CD4-positive, alpha-beta T cell (primary cell): ENCODE measurements at regions not wholly inside any gene's neighbourhood (a gene's known extent, or its start where the extent isn't known, plus 50 kb on each side); places are given as distances from the start of the nearest gene placed in this dataset.

Experiments used
- ATAC-seq: fragments of 200-7000 bp; cut with Tn5 transposase; one replicate; pipeline ENCODE4 v1.10.0; 2022; ENCODE audit warnings: mild to moderate bottlenecking; ENCODE audit not compliant: poor library complexity
- CTCF ChIA-PET: fragments of 350-600 bp; sonication (Branson Sonifier 250); formaldehyde crosslinking; loops from one replicate; lab custom pipeline; 2021; ENCODE audit warnings: antibody characterized with exemption, inconsistent platforms; lab: Charles Lee
- POLR2A ChIA-PET: fragments of 350-600 bp; sonication (Branson Sonifier 250); formaldehyde crosslinking; loops from one replicate; lab custom pipeline; 2021; ENCODE audit warnings: antibody characterized with exemption, inconsistent platforms; lab: Charles Lee
- DNase-seq, 14 experiments: peaks; one replicate each; pipeline ENCODE4 v3.0.0-alpha.2; 2013 to 2020; ENCODE audit warnings: mixed read lengths in 2 of 14
- H3K27ac ChIP-seq, 2 donors: one replicate each; pipeline versions ENCODE4 v1.5.1 to v1.7.0; 2013; ENCODE audit warnings: low read length in 2 of 2, low read depth in 1 of 2, mild to moderate bottlenecking in 1 of 2
- H3K27me3 ChIP-seq, 2 experiments: 1 replicate in 1 of 2; 2 replicates in 1 of 2; pipeline versions ENCODE4 v1.6.1 to v1.7.0; 2013; ENCODE audit warnings: low read length in 2 of 2, control low read depth in 1 of 2, mild to moderate bottlenecking in 1 of 2, moderate library complexity in 1 of 2; ENCODE audit not compliant: insufficient read depth in 2 of 2, control insufficient read depth in 1 of 2
- H3K36me3 ChIP-seq: one replicate; pipeline ENCODE4 v1.6.1; 2013; ENCODE audit warnings: low read length, control low read depth; ENCODE audit not compliant: insufficient read depth
- H3K4me1 ChIP-seq: one replicate; pipeline ENCODE4 v1.6.1; 2013; ENCODE audit warnings: low read length, control low read depth; ENCODE audit not compliant: insufficient read depth
- H3K4me3 ChIP-seq: one replicate; pipeline ENCODE4 v1.5.1; 2013; ENCODE audit warnings: mild to moderate bottlenecking, low read length, moderate library complexity
- H3K9me3 ChIP-seq, 2 experiments: 1 replicate in 1 of 2; 2 replicates in 1 of 2; pipeline versions ENCODE4 v1.6.1 to v1.7.0; 2013; ENCODE audit warnings: low read length in 2 of 2, mild to moderate bottlenecking in 2 of 2, control low read depth in 1 of 2, moderate library complexity in 1 of 2; ENCODE audit not compliant: control insufficient read depth in 1 of 2, insufficient read depth in 1 of 2
- H3K27ac Mint-ChIP-seq: one replicate; pipeline ENCODE4 v1.8.0; 2020; ENCODE audit warnings: mixed read lengths
- H3K27me3 Mint-ChIP-seq: one replicate; pipeline ENCODE4 v1.8.0; 2021; ENCODE audit warnings: mixed read lengths
- H3K36me3 Mint-ChIP-seq: one replicate; pipeline ENCODE4 v1.8.0; 2021; ENCODE audit warnings: low read depth, mixed read lengths
- H3K4me1 Mint-ChIP-seq: one replicate; pipeline ENCODE4 v1.8.0; 2021; ENCODE audit warnings: low read depth, mixed read lengths
- H3K4me3 Mint-ChIP-seq: one replicate; pipeline ENCODE4 v1.8.0; 2020; ENCODE audit warnings: mild to moderate bottlenecking, mixed read lengths
- H3K9me3 Mint-ChIP-seq: one replicate; pipeline ENCODE4 v1.8.0; 2020; ENCODE audit warnings: mixed read lengths
- intact Hi-C, 2 experiments: fragments of 100-400 bp; cut with DNase I in 1 of 2; cut with micrococcal nuclease in 1 of 2; formaldehyde crosslinking; loops; one replicate each; pipeline versions ENCODE4 v1.15.1 to v1.9.0; 2023 to 2025; cut with DNase I, micrococcal nuclease
- TF ChIP-seq, protein P1 (sequence below): fragments of 200-600 bp; IDR thresholded peaks from one replicate; pipeline ENCODE4 v1.8.0; 2022; ENCODE audit warnings: antibody characterized with exemption, mild to moderate bottlenecking

DNA sequence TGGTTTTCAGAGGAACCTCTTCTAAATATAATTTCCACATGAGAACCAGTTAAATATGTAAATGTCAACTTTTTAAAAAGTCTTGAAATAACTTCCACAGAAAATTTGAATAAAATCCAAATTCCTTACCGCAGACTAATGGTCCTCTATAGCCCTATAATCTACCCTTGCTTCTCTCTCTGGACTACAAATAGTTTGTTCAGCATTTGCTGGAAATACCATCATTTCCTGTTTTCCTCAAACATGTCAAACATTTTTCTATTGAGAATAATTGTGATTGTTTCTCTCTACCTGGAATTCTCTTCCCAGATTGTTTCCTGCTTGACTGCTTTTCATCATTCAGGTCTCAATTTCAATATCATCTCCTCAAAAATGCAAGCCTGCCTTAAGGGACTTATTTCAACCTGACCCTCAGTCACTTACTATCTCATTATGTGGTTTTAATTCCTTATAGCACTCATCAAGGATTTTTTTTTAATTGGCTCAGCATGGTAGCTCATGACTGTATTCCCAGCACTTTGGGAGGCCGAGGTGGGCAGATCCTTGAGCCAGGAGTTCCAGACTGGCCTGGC, 898.9 kb upstream of the MIR17HG start:
- no peaks in the 10 kb centered on the region for H3K4me1 ChIP-seq
- no peaks in the 10 kb centered on the region for H3K36me3 ChIP-seq
- peaks cover 0 to 7% of the 10 kb centered on the region in 2 experiments for H3K9me3 ChIP-seq
- Mint-ChIP-seq H3K9me3 (peaks cover 7% of the 10 kb centered on the region), H3K27me3 (no peaks in the 10 kb centered on the region), H3K27ac (no peak overlapping the region), H3K4me1 (no peaks in the 10 kb centered on the region), H3K36me3 (no peaks in the 10 kb centered on the region), H3K4me3 (no peak overlapping the region)
- POLR2A ChIA-PET = no interaction called here
- no peak for ATAC-seq
- DNase-seq = no peak
- no peaks in the 10 kb centered on the region for H3K27me3 ChIP-seq
- no peak overlapping the region for H3K27ac ChIP-seq
- TF ChIP-seq, protein P1, sequence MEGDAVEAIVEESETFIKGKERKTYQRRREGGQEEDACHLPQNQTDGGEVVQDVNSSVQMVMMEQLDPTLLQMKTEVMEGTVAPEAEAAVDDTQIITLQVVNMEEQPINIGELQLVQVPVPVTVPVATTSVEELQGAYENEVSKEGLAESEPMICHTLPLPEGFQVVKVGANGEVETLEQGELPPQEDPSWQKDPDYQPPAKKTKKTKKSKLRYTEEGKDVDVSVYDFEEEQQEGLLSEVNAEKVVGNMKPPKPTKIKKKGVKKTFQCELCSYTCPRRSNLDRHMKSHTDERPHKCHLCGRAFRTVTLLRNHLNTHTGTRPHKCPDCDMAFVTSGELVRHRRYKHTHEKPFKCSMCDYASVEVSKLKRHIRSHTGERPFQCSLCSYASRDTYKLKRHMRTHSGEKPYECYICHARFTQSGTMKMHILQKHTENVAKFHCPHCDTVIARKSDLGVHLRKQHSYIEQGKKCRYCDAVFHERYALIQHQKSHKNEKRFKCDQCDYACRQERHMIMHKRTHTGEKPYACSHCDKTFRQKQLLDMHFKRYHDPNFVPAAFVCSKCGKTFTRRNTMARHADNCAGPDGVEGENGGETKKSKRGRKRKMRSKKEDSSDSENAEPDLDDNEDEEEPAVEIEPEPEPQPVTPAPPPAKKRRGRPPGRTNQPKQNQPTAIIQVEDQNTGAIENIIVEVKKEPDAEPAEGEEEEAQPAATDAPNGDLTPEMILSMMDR = no peak
- CTCF ChIA-PET = no interaction called here
- intact Hi-C loops = no loop called here
- no peak overlapping the region for H3K4me3 ChIP-seq

DNA sequence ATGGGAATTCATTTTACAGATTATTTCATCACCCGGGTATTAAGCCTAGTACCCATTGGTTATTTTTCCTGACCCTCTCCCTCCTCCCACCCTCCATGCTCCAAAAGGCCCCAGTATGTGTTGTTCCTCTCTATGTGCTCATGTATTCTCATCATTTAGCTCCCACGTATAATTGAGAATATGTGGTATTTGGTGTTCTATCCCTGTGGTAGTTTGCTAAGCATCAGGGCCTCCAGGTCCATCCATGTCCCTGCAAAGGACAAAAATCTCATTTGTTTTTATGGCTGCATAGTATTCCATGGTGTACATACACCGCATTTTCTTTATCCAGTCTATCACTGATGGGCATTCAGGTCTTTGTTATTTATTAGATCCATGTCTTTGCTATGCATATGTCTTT, 894.1 kb upstream of the MIR17HG start:
- Histone ChIP-seq H3K36me3 (no peaks in the 10 kb centered on the region), H3K9me3 (peaks cover 0 to 7% of the 10 kb centered on the region in 2 experiments), H3K27me3 (no peaks in the 10 kb centered on the region), H3K4me3 (no peak overlapping the region), H3K27ac (no peak overlapping the region), H3K4me1 (no peaks in the 10 kb centered on the region)
- no peaks in the 10 kb centered on the region for H3K27me3 Mint-ChIP-seq
- TF ChIP-seq, protein P1 = no peak
- POLR2A ChIA-PET = no interaction called here
- CTCF ChIA-PET = no interaction called here
- intact Hi-C loops = no loop called here
- H3K4me3 Mint-ChIP-seq = no peak overlapping the region
- DNase-seq = no peak
- no peak overlapping the region for H3K27ac Mint-ChIP-seq
- no peak for ATAC-seq
- H3K4me1 Mint-ChIP-seq = no peaks in the 10 kb centered on the region
- peaks cover 12% of the 10 kb centered on the region for H3K9me3 Mint-ChIP-seq
- no peaks in the 10 kb centered on the region for H3K36me3 Mint-ChIP-seq

DNA sequence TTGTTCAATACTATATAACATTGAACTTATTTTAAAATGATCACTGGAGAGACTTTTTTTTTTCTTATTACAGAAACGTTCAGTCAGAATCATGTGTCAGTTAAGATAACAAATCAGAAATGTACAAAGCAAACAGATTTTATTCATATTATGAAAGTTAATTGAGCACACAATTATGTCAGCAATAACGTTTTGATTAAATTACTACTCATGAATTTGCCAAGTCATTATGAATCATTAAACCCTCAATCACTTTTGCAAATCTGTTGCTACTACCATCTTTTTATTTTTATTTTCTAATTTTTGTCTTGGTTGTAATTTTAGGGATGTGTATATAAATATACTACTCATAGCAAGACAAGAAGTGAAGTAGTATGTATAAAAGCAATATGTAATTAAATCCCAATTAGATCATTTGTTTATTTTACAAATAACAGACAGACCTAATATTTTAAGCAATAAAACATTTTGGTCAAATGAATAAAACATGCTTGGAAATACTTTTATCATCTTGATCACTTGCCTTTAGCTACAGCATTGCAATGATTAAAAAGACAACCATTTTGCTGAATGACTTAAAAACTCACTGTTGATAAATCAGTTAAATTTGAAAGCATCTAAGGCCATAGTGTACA, 893.4 kb upstream of the MIR17HG start:
- Mint-ChIP-seq H3K9me3 (peaks cover 12% of the 10 kb centered on the region), H3K4me3 (no peak overlapping the region), H3K36me3 (no peaks in the 10 kb centered on the region), H3K27me3 (no peaks in the 10 kb centered on the region), H3K27ac (no peak overlapping the region), H3K4me1 (no peaks in the 10 kb centered on the region)
- no peaks in the 10 kb centered on the region for H3K27me3 ChIP-seq
- DNase-seq = no peak
- ChIA-PET POLR2A (no interaction called here), CTCF (no interaction called here)
- H3K27ac ChIP-seq = no peak overlapping the region
- H3K4me1 ChIP-seq = no peaks in the 10 kb centered on the region
- intact Hi-C loops = no loop called here
- no peaks in the 10 kb centered on the region for H3K36me3 ChIP-seq
- no peak overlapping the region for H3K4me3 ChIP-seq
- no peak for ATAC-seq
- TF ChIP-seq, protein P1 = no peak
- peaks cover 0 to 7% of the 10 kb centered on the region in 2 experiments for H3K9me3 ChIP-seq
